ENCODE measurements at regions not wholly inside any gene's neighbourhood (a gene's known extent, or its start where the extent isn't known, plus 50 kb on each side); places are given as distances from the start of the nearest gene placed in this dataset.
"Not testable (repeated sequence)": the region's sequence is repeated elsewhere in the genome, so short reads cannot be mapped to it uniquely, and the experiment has no call there.

DNA sequence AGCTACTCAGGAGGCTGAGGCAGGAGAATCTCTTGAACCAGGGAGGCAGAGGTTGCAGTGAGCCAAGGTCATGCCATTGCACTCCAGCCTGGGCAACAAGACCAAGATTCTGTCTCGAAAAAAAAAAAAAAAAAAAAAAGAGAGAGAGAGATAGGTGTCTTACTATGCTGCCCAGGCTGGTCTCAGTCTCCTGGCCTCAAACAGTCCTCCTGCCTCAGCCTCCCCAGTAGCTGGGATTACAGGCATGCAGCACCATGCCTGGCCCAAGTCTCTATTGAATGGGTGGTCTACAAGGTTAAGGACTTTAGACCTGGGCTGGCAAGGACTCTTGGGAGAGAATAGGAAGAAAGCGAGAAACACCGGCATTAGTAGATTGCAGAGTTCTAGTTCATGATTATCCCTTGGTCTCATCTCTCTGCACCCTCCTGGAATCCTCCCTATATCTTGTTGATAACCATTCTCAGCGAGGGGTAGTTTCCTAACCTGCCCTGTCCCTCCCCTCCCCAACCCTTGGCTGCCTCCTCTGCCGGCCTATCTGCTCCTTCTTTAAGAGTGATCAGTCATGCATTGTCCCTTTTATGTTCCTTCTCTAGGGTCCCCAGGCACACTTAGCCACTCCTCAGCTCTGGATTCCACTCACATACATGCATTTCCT, 128.1 kb upstream of the MAP1LC3B2 start:
- no peak for DNase-seq (ENCODE audit: low read depth in 2 of 2)

DNA sequence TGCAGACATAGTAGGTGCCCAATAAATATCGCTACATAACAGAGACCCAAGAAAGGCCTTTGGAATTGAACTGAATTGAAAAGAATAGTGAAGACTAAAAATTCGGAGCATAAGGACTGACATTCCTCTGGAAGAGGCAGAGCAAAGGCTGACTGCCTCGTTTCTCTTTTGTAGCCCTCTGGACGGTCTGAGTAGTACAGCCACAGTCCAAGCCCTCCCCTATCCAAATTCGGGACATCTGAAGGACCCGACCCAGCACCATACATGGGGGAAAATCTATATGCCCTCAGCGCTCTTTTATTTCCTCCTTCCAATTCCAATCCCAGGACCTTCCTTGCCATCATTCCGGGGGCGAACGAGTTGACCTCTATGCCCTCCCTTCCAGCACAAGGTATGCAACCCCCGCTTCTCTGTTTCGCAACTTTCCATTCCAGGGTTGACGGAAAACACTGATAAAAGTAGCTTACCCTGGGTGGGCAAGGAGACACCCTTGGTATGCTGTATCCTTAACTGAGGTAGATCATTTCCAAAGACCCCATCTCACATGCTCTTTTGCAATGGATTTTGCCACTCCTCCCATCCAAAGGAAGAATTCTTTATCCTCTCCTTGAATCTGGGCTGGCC, 127.4 kb upstream of the MAP1LC3B2 start:
- DNase-seq (ENCODE audit: low read depth in 2 of 2) = no peak

DNA sequence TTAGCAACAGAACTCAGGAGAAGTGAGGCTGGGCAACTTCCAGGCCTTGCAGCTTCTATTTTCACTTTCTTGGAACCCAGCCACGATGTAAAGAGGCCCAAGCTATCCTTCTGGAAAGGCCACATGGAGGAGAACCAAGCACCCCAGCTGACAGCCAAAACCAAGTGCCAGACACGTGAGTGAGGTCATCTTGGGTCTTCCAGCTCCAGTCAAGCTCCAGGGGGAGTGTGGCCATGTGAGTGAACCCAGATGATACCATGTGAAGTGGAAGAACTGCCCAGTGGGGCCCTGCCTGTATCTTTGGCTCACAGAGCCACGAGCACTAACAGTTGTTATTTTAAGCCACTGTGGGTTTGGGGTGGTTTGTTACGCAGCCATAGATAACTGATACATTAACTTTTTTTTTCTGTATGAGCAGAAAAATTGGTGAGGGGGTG, 126.8 kb upstream of the MAP1LC3B2 start:
- DNase-seq (ENCODE audit: low read depth in 2 of 2) = no peak

DNA sequence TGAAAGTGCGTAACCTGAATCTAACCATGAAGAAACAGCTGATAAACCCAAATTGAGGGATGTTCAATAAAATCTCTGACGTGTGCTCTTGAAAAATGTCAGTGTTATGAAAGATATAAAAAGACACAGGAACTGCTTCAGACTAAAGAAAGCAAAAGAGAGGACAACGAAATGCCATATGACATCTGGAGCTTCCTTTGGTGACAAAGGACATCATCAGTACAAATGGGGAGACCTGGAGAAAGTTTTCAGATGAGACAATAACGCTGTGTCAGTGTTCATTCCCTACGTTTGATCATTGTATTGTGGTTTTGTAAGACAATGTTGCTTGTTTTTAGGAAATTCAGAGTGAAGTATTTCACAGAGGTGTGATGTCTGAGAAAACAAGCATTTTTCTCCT, 125.9 kb upstream of the MAP1LC3B2 start:
- DNase-seq (ENCODE audit: low read depth in 2 of 2) = no peak

DNA sequence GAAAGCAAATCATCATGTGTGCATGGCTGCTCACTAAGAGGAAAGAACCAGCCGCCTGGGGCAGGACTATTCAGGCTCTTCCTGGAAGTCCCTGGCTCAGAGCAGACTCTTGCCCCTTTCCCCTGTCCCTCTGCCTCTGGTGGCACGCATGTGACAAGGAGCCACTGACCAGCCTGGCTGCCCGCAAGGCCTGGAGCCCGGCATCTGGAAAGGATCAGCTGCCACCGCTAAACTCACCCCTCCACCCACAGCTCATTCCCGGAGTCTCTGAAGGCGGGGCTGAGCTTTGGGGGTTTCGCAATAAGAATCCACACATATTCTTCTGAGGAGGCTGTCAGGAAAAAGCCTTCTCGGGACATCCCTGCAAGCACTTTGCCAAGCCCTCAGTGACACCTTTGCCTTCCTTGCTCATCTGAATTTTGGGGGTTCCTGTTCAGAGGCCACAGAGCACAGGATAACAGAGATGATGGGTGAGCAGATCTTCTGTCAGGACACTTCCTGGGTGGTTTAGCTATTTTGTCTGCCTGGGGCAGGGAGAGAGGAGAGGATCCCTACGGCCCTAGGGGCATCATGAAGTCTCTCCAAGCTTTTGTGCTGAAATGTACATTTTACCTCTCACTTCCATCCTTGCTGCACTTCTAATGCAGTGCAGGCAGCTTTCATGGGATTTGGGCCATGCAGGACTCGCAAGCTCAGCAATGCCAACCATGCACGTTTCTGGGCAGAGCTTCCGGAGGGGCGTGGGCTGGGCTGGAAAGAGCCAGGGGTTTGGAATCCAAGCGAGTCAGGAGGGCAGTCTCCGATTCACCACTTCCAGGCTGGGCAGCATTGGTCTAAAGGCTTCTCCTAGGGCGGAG, 124.8 kb upstream of the MAP1LC3B2 start:
- DNase-seq (ENCODE audit: low read depth in 2 of 2) = no peak

DNA sequence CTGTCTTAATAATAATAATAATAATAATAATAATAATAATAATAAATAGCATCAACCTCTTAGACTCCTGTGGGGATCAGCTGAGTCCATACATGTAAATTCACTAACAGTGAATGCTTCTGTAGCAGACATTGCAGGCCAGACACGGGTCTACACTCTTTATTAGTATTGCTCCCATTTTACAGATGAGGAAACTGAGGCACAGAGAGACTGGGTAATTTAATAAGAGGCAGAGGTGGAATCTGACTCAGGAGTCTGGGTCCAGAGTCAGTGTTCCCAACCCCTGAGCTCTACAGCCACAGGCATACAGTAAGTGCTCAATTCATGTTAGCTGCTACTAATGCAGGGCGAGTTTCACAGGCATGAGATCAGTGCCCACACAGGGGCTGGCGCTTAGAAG, 123.2 kb upstream of the MAP1LC3B2 start:
- DNase-seq (ENCODE audit: low read depth in 2 of 2) = no peak

DNA sequence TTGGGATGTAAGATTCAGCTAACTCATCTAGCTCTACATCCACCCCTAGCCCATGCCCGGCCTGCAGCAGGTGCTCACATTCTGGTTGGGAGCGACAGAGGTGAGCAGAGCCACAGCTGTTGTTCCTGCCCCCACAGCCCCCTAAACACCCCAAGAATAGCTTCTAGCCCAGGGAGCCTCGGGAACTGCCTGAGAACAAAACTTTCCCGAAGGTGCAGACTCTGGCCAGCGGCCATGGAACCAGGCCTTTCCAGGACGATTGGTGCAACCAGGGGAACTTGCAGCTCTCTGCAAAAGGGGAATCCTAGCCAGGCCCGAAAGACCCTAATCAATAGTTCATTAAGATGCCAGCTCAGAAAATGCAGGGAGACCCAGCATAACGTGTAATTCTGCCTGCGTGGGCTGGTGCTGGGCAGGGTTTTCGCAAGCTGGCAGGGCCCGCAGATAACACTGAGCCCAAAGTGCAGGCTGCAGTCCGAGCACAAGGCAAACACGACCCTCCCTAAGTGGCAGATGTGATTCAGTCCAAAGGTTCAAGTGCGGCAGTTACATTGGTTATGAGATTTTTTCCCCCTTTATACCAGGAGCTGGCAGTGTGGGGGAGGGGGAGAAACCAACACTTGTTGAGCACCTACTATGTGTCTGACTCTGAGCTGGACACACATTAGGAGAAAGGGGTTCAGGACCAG, 122.5 kb upstream of the MAP1LC3B2 start:
- no peak for DNase-seq (ENCODE audit: low read depth in 2 of 2)

DNA sequence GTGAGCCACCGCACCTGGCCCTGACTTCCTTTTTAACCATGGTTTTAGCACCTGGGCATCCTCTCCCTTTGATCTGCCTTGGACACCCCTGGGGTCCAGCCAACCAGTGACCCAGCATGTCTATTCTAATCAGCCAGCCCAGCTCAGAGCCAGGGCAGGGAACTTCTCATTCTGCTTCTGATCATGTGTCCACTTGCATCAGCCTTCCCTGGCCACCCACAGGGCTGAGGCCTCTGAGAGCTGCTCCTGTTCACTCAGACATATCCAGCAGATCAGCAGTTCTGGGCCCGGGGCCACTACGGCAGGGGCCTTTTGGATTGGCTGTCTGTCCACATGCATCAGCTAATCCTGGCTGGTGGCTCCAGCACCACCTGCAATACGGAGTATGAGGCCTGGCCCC, 117.9 kb upstream of the MAP1LC3B2 start:
- DNase-seq (ENCODE audit: low read depth in 2 of 2) = no peak

DNA sequence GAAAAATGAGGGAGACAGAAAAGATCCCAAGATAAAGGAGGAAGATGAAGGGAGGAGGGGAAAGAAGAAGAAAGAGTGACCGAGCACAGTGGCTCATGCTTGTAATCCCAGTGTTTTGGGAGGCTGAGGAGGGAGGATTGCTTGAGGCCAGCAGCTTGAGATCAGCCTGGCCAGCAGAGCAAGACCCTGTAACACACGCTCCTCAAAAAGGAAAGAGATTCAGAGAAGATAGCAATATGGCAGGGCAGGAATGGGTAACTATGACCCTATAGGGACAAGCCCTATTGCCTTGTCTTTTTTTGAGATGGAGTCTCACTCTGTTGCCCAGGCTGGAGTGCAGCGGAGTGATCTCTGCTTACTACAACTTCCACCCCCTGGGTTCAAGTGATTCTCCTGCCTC, 116.9 kb upstream of the MAP1LC3B2 start:
- no peak for DNase-seq (ENCODE audit: low read depth in 2 of 2)

DNA sequence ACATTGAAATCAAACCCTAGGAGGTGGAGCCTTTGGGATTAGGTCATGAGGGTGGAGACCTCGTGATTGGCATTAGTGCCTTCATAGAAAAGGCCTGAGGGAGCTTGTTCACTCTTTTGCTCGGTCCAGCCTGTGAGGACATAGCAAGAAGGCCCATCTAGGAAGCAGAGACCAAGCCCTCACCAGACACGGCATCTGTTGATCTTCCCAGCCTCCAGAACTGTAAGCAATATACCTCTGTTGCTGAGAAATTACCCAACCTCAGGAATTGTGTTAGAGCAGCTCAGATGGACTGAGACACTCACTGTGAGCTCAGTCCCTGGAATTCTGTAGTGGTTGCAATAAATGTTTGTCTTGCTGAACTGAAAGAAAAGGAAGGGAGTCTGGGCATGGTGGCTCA, 116.2 kb upstream of the MAP1LC3B2 start:
- DNase-seq (ENCODE audit: low read depth in 2 of 2) = no peak

DNA sequence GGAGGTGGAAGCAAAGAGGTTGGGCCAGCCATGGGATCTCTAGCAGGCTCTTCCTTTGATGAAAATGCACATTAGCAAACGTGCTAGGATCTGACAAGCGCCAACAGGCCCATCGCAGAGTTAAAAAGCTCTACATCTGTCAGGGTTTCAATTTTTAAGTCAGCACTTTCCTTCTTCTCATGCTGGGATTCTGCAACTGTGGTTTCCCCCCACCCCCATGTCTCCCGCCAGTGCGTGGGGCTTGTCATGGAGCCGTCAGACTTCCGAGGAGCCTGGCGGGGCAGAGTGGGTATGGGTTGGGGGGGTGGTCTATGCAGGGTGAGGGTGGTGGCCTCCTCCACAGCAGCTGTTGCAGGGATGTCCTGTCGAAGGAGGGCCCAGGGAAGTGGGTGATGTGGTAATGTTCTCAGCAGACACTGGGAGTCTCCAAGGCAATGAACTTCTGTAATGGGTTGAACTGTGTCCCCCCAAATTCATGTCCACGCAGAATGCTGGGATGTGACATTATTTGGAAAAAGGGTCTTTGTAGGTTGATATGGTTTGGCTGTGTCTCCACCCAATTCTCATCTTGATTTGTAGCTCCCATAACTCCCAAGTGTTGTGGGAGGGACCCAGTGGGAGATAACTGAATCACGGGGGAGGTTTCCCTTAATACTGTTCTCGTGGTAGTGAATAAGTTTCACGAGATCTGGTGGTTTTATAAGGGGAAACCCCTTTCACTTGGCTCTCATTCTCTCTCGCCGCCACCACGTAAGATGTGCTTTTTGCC, 115.2 kb upstream of the MAP1LC3B2 start:
- no peak for DNase-seq (ENCODE audit: low read depth in 2 of 2)

DNA sequence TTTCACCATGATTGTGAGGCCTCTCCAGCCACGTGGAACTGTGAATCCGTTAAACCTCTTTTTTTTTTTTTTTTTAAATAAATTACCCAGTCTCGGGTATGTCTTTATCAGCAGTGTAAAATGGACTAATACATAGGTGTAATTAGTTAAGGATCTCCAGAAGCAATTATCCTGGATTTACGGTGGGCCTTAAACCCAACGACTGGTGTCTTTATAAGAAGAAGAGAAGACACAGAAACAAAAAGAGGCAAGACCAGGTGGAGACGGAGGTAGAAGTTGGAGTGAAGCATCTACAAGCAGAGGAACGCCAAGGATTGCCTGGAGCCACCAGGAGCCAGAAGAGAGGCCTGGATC, 114.6 kb upstream of the MAP1LC3B2 start:
- no peak for DNase-seq (ENCODE audit: low read depth in 2 of 2)

DNA sequence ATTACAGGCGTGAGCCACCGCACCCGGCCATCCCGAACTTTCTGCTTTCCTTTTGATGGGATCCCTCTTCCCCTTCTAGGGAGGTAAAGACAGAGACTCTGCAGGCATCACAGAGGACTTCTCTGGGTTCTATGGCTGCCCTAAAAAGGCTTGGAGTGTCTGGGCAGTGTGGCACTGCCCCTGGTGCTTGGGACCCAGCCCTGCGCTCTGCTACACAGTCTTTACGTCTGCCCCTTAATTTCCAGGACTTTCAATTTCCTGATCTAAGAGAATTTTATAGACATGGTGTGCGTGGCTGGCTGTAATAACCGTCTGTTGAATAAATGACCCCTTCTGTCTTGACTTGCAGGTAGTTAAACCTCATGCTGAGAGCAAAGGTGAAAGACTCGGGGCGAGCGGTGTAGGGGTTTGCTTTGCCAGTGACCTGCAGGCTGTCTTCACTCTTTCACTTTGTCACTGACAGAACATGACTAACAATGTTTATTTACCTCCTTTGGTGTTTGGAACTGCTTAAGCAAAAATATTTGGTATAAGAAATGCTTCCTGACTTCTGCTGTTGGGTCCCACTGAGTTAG, 110.9 kb upstream of the MAP1LC3B2 start:
- DNase-seq (ENCODE audit: low read depth in 2 of 2) = no peak

DNA sequence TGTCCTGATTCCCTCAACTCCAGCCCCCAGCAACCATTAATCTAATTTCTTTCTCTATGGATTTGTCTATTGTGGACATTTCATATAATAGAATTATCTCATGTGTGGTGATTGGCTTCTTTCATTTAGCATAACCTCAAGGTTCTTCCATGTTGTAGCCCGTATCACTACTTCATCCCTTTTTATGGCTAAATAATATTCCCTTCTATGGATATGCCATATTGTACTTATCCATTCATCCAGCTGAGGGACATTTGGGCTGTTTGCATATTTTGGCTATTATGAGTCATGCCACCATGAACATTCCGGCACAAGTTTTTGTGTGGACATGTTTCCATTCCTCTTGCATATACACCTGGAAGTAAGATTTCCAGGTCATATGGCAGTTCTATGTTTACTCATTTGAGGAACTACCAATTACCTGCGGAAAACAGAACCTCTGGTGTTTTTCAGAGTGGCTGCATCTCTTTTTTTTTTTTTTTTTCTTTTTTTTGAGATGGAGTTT, 108.7 kb upstream of the MAP1LC3B2 start:
- no peak for DNase-seq (ENCODE audit: low read depth in 2 of 2)

DNA sequence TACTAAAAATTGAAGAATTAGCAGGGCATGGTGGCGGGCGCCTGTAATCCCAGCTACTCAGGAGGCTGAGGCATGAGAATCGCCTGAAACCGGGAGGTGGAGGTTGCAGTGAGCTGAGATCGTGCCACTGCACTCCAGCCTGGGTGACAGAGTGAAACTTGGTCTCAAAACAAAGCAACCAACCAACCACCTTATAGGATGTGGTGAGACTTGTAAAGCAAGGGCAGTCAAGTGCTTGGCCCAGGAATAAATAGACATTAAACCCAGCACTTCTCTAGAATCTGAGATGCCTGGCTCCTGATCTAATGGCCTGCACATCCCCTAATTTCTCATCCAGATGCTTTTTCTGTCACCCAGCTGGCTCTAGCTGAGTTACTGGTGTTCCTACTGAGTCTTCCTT, 106.2 kb upstream of the MAP1LC3B2 start:
- DNase-seq (ENCODE audit: low read depth in 2 of 2) = not testable (repeated sequence)

DNA sequence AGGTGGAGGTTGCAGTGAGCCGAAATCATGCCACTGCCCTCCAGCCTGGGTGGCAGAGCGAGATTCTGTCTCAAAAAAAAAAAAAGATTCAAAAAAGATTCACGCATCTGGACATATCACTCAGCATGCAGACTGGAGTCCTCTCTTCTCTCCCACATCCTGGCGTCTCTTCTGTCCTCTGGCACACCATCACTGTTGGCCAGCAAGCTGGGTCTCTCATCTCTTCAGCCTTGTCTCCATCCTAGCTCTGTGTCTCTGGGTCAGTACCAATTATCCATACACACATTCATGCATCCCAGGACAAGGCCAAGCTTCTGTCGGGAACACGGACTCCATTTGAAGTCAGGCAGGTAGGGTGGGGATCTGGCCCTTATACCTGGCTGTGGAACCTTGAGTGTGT, 105.5 kb upstream of the MAP1LC3B2 start:
- DNase-seq (ENCODE audit: low read depth in 2 of 2) = no peak

DNA sequence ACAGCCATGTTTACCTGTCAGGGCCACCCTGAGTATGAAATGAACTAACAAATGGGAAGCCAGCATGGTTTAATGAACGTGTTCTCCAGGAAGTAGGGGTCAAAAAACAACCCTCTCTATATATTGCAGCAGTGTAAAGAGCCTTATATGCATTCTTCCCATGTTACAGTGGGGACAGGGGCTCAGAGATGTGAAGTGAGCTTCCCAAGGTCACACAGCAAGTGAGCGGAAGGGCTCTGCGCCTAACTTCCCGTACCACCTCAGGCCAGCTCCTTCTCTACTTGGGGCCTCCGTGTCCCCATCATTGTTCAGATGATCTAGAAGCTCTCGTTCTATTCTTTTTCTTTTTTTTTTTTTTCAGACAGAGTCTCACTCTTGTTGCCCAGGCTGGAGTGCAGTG, 105.1 kb upstream of the MAP1LC3B2 start:
- DNase-seq (ENCODE audit: low read depth in 2 of 2) = no peak

DNA sequence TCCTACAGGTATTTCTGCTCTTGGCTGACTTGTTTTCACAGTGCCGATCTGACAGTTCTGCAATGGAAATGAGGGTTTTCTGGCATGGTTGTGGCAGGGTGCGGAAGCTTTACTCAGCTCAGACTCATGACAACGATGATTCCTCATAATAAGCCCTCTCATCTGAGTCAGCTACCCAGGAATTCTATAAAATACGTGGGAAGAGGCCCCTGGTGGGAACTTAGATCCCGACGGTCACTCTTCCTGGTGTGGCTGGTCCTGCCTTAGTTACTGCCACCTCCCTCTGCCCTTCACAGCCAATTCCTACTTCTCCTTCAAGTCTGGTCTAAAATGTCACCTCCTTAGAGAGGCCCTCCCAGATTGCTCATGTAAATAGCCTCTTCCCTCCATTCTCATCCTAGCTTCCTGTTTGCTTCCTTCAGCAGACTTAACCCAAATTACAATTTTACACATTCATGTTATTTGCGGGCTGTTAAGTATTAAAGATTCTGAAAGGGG, 104.2 kb upstream of the MAP1LC3B2 start:
- DNase-seq (ENCODE audit: low read depth in 2 of 2) = no peak

DNA sequence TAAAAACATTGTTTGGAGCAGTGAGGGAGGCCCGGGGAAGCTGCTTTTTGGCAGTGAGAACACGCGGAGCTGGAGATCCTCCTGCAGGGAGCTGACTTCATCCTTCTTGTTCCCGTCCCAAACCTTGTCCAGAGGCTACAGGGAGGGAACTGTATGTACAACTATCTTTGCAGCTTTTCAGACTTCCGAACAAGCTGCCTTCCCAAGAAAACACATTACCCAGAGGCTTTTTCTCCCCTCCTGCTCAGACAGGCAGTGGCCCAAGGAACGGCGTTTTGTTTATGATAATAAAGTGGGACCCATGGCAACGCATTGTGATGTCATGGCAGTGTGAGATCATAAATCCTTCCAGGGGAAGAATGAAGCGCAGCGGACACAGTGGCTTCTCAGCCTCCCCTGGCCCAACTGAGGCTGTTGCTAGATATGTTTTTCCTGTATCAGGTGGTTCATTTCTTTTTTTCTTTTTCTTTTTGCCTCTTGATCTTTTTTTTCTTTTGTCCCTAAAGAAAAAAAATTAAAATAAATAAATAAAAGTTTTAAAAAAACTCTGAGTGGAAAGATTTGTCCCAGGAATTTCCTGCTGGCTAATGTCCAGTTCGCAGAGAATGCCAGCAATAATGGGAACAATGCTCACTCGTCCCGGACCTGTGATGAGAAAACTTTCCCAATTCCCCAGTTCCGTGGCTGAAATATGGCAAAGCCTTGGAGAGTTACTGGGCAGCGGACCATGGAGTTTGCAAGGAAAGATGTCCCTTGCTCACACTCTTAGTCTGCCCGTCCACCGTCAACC, 103.4 kb upstream of the MAP1LC3B2 start:
- no peak for DNase-seq (ENCODE audit: low read depth in 2 of 2)
